H1 (cell line): ENCODE measurements at regions not wholly inside any gene's neighbourhood (a gene's known extent, or its start where the extent isn't known, plus 50 kb on each side); places are given as distances from the start of the nearest gene placed in this dataset.
A peak's percentile ranks its signal among the peaks of the same experiment; 100 is the strongest.

Experiments
- CTCF ChIA-PET: fragments of 300-600 bp; sonication (Branson Sonifier 250); formaldehyde crosslinking; loops from one replicate; lab custom pipeline; 2021; ENCODE audit not compliant: partially characterized antibody; lab: Charles Lee
- POLR2A ChIA-PET: fragments of 300-600 bp; sonication (Branson Sonifier 250); formaldehyde crosslinking; loops from one replicate; lab custom pipeline; 2021; ENCODE audit warnings: inconsistent platforms; ENCODE audit not compliant: partially characterized antibody; lab: Charles Lee
- DNase-seq, 2 experiments: peaks; one replicate each; pipeline versions ENCODE4 v3.0.0 to v3.0.0-alpha.2; 2010 to 2022; ENCODE audit warnings: low spot score in 2 of 2, low read depth in 1 of 2, mixed read lengths in 1 of 2
- FAIRE-seq: peaks from 2 replicates; lab custom pipeline; 2011; peaks lifted over from hg19 to GRCh38; lab: Jason Lieb, UNC
- H2AFZ ChIP-seq: 2 replicates; pipeline ENCODE4 v1.8.1; 2012; ENCODE audit warnings: low read length, inconsistent platforms
- H2AK5ac ChIP-seq: 2 replicates; pipeline ENCODE4 v1.6.1; 2013; ENCODE audit warnings: low read depth, low read length
- H2BK120ac ChIP-seq: replicated peaks from 2 replicates; pipeline ENCODE3; 2013; ENCODE audit warnings: low read depth, low read length, inconsistent platforms
- H2BK12ac ChIP-seq: 2 replicates; pipeline ENCODE4 v1.6.1; 2013; ENCODE audit warnings: low read depth, low read length
- H2BK15ac ChIP-seq: 2 replicates; pipeline ENCODE4 v1.6.1; 2013; ENCODE audit warnings: low read length
- H2BK20ac ChIP-seq: 2 replicates; pipeline ENCODE4 v1.6.1; 2013; ENCODE audit warnings: low read length
- H2BK5ac ChIP-seq: 2 replicates; pipeline ENCODE4 v1.6.1; 2013; ENCODE audit warnings: low read depth, low read length
- H3K14ac ChIP-seq: 2 replicates; pipeline ENCODE4 v1.6.1; 2013; ENCODE audit warnings: inconsistent platforms; ENCODE audit not compliant: insufficient read length
- H3K18ac ChIP-seq: 2 replicates; pipeline ENCODE4 v1.6.1; 2013; ENCODE audit warnings: low read length; ENCODE audit errors: extremely low read depth
- H3K23ac ChIP-seq: 2 replicates; pipeline ENCODE4 v1.6.1; 2013; ENCODE audit warnings: inconsistent platforms; ENCODE audit not compliant: insufficient read length
- H3K23me2 ChIP-seq: 2 replicates; pipeline ENCODE4 v1.6.1; 2013; ENCODE audit warnings: low read depth, low read length
- H3K27ac ChIP-seq: 2 replicates; pipeline ENCODE4 v1.6.1; 2011; ENCODE audit warnings: low read depth, low read length, inconsistent platforms
- H3K27me3 ChIP-seq, 4 experiments: replicated peaks in 1 of 4; 1 replicate in 1 of 4; 2 replicates in 3 of 4; pipeline versions ENCODE4 v1.6.1 to v1.8.1; 2011 to 2013; ENCODE audit warnings: low read length in 3 of 4, mild to moderate bottlenecking in 3 of 4, inconsistent platforms in 2 of 4, mixed read lengths in 2 of 4, moderate library complexity in 1 of 4; ENCODE audit not compliant: control insufficient read depth in 3 of 4, insufficient read depth in 3 of 4; ENCODE audit errors: extremely low read depth in 1 of 4
- H3K36me3 ChIP-seq, 4 experiments: 2 replicates each; pipeline versions ENCODE4 v1.6.1 to v1.8.1; 2011 to 2013; ENCODE audit warnings: mild to moderate bottlenecking in 4 of 4, low read length in 3 of 4, moderate library complexity in 2 of 4, control low read depth in 1 of 4, inconsistent platforms in 1 of 4; ENCODE audit not compliant: insufficient read depth in 4 of 4, control insufficient read depth in 2 of 4
- H3K4ac ChIP-seq: replicated peaks from 2 replicates; pipeline ENCODE3; 2013; ENCODE audit warnings: low read length, low read depth, mixed read lengths, inconsistent platforms; ENCODE audit not compliant: insufficient read length
- H3K4me1 ChIP-seq, 4 experiments: replicated peaks in 1 of 4; 1 replicate in 1 of 4; 2 replicates in 3 of 4; pipeline versions ENCODE4 v1.6.1 to v1.8.1; 2011 to 2013; ENCODE audit warnings: low read length in 3 of 4, inconsistent platforms in 2 of 4, mixed read lengths in 1 of 4; ENCODE audit not compliant: insufficient read depth in 4 of 4, control insufficient read depth in 3 of 4
- H3K4me2 ChIP-seq, 2 experiments: 2 replicates each; pipeline versions ENCODE4 v1.6.1 to v1.8.1; 2011 to 2013; ENCODE audit warnings: low read depth in 2 of 2, low read length in 2 of 2, control low read depth in 1 of 2, inconsistent platforms in 1 of 2, mild to moderate bottlenecking in 1 of 2; ENCODE audit not compliant: insufficient read depth in 1 of 2
- H3K4me3 ChIP-seq, 4 experiments: fragments of 200-600, 300-600 bp in 1 of 4; sonication (generic), shearing (Covaris generic), sonication (Bioruptor Twin) in 1 of 4; 2 replicates each; pipeline versions ENCODE4 v1.5.1 to v1.8.1; 2011 to 2016; ENCODE audit warnings: low read length in 4 of 4, low read depth in 3 of 4, control low read depth in 2 of 4, inconsistent platforms in 2 of 4, mild to moderate bottlenecking in 2 of 4, mixed read lengths in 1 of 4, moderate library complexity in 1 of 4; ENCODE audit not compliant: insufficient read depth in 2 of 4; ENCODE audit errors: extremely low read depth in 1 of 4
- H3K56ac ChIP-seq: replicated peaks from 2 replicates; pipeline ENCODE3; 2013; ENCODE audit warnings: low read depth, mild to moderate bottlenecking, mixed read lengths, low read length, inconsistent platforms; ENCODE audit not compliant: insufficient read length
- H3K79me1 ChIP-seq: 2 replicates; pipeline ENCODE4 v1.6.1; 2013; ENCODE audit warnings: low read depth, low read length, control low read depth
- H3K79me2 ChIP-seq, 2 experiments: 2 replicates each; pipeline versions ENCODE4 v1.6.1 to v1.8.1; 2012 to 2013; ENCODE audit warnings: low read length in 2 of 2, mild to moderate bottlenecking in 2 of 2, inconsistent platforms in 1 of 2; ENCODE audit not compliant: insufficient read depth in 2 of 2, control insufficient read depth in 1 of 2
- H3K9ac ChIP-seq, 4 experiments: replicated peaks in 1 of 4; 1 replicate in 1 of 4; 2 replicates in 3 of 4; pipeline versions ENCODE4 v1.6.1 to v1.8.1; 2011 to 2013; ENCODE audit warnings: low read depth in 3 of 4, low read length in 3 of 4, control low read depth in 2 of 4, mild to moderate bottlenecking in 2 of 4, moderate library complexity in 2 of 4, inconsistent platforms in 1 of 4; ENCODE audit errors: extremely low read depth in 1 of 4
- H3K9me3 ChIP-seq, 2 experiments: 2 replicates each; pipeline versions ENCODE4 v1.6.1 to v1.8.1; 2012 to 2013; ENCODE audit warnings: mild to moderate bottlenecking in 2 of 2, moderate library complexity in 2 of 2, control low read depth in 1 of 2, inconsistent platforms in 1 of 2, low read depth in 1 of 2, low read length in 1 of 2, mixed read lengths in 1 of 2; ENCODE audit not compliant: insufficient read depth in 2 of 2
- H4K20me1 ChIP-seq, 2 experiments: replicated peaks in 1 of 2; 2 replicates each; pipeline versions ENCODE3 to v1.8.1; 2011 to 2013; ENCODE audit warnings: inconsistent platforms in 2 of 2, low read length in 2 of 2, mild to moderate bottlenecking in 1 of 2; ENCODE audit not compliant: insufficient read depth in 2 of 2, control insufficient read depth in 1 of 2
- H4K5ac ChIP-seq: 2 replicates; pipeline ENCODE4 v1.6.1; 2013; ENCODE audit warnings: low read length, low read depth, mixed read lengths, inconsistent platforms; ENCODE audit not compliant: insufficient read length
- H4K8ac ChIP-seq: 2 replicates; pipeline ENCODE4 v1.8.0; 2013; ENCODE audit warnings: mild to moderate bottlenecking, moderate library complexity, low read length, inconsistent platforms; ENCODE audit not compliant: insufficient read depth; ENCODE audit errors: extremely low read depth
- H4K91ac ChIP-seq: replicated peaks from 2 replicates; pipeline ENCODE3; 2013; ENCODE audit warnings: low read length, mixed read lengths, inconsistent platforms; ENCODE audit not compliant: insufficient read length
- CEBPB ChIP-seq: IDR thresholded peaks from 2 replicates; pipeline ENCODE4 v1.6.1; 2012; ENCODE audit warnings: low read depth, low read length
- SP1 ChIP-seq: IDR thresholded peaks from 2 replicates; pipeline ENCODE4 v1.6.1; 2011; ENCODE audit warnings: low read depth, low read length
- WGBS, 2 experiments: shearing (Covaris generic) in 1 of 2; methylation state at CpG; one replicate each; pipeline versions ENCODE4 v1.1.6 to v1.1.7; 2013 to 2015; ENCODE audit warnings: low lambda C conversion rate in 2 of 2, mixed read lengths in 2 of 2, inconsistent platforms in 1 of 2, low coverage in 1 of 2, missing lambda C conversion rate in 1 of 2; ENCODE audit not compliant: insufficient replicate concordance in 2 of 2, insufficient coverage in 1 of 2, insufficient read length in 1 of 2; ENCODE audit errors: extremely low coverage in 1 of 2, missing lambda C conversion rate in 1 of 2; 5-methylcytosine and 5-hydroxymethylcytosine counted together

- no peaks in the 10 kb centered on the region for H3K36me3 ChIP-seq
- FAIRE-seq = no peak
- no peak overlapping the region for H2AFZ ChIP-seq
- no peak overlapping the region for H4K91ac ChIP-seq
- H3K23me2 ChIP-seq = no peaks in the 10 kb centered on the region
- no peaks in the 10 kb centered on the region for H3K79me2 ChIP-seq
- H2AK5ac ChIP-seq = no peak overlapping the region
- no peak overlapping the region for H3K14ac ChIP-seq
- CTCF ChIA-PET = interaction anchor here (1.4 kb wide), 1 partner anchor 10 kb away, joined by 4 read pairs; no protein-coding TSS in a partner anchor
- peak overlapping the region in 1 of 2 experiments; percentile 64; a peak in 2 of 4 replicates for H3K4me2 ChIP-seq
- H2BK12ac ChIP-seq = no peak overlapping the region
- H3K56ac ChIP-seq = no peak overlapping the region
- no peak overlapping the region for H2BK20ac ChIP-seq
- no peak overlapping the region for H3K9ac ChIP-seq
- H2BK5ac ChIP-seq = no peak overlapping the region
- H3K4ac ChIP-seq = no peak overlapping the region
- H3K27ac ChIP-seq = no peak overlapping the region
- H3K4me1 ChIP-seq = no peaks in the 10 kb centered on the region
- POLR2A ChIA-PET = no interaction called here
- H3K79me1 ChIP-seq = no peaks in the 10 kb centered on the region
- no peak overlapping the region; the same call in 1 of the 2 replicates for H4K8ac ChIP-seq
- no peak overlapping the region for H2BK15ac ChIP-seq
- peak in 1 of 2 experiments; percentile 7 for DNase-seq
- H3K27me3 ChIP-seq = no peaks in the 10 kb centered on the region
- no peak overlapping the region for H3K18ac ChIP-seq
- no peak overlapping the region for H4K5ac ChIP-seq
- 50% methylated on average over 7 of the region's 16 CpGs; no CpG with 5 or more reads in 1 of the 2 experiments for WGBS, 2 experiments
- TF ChIP-seq SP1 = no peak
- peak; percentile 78 for TF ChIP-seq CEBPB
- no peaks in the 10 kb centered on the region for H4K20me1 ChIP-seq
- no peaks in the 10 kb centered on the region for H3K9me3 ChIP-seq
- peak overlapping the region in 3 of 4 experiments; percentile 21 to 30 (median 21); a peak in 1 of 8 replicates for H3K4me3 ChIP-seq
- H2BK120ac ChIP-seq = no peak overlapping the region
- no peak overlapping the region for H3K23ac ChIP-seq
These were observed 168.1 kb upstream of the MALRD1 start for GRCh38 chr10:18880530-18880929.
